SK-N-MC (cell line): ENCODE measurements at regions not wholly inside any gene's neighbourhood (a gene's known extent, or its start where the extent isn't known, plus 50 kb on each side); places are given as distances from the start of the nearest gene placed in this dataset.

Experiments
- EZH2 ChIP-seq: fragments of 200-600 bp; sonication (generic); IDR thresholded peaks from one replicate; pipeline ENCODE4 v1.6.1; 2017; ENCODE audit warnings: antibody characterized with exemption
- FOXP2 ChIP-seq: optimal IDR thresholded peaks from 2 replicates; pipeline ENCODE3; 2011; ENCODE audit warnings: mild to moderate bottlenecking, moderate library complexity; ENCODE audit not compliant: insufficient read depth; ENCODE audit errors: extremely low read length, control extremely low read depth
- POLR2AphosphoS5 ChIP-seq: IDR thresholded peaks from 2 replicates; pipeline ENCODE4 v1.6.1; 2012; ENCODE audit warnings: mild to moderate bottlenecking, low read depth, low read length, borderline replicate concordance

- no peak for TF ChIP-seq EZH2
- no peak for TF ChIP-seq POLR2AphosphoS5
- no peak for TF ChIP-seq FOXP2
Observed at GRCh38 chr5:108516785-108517184, 134.9 kb upstream of the FBXL17 start.
